Stomach (tissue), 8 donors: ENCODE measurements at regions not wholly inside any gene's neighbourhood (a gene's known extent, or its start where the extent isn't known, plus 50 kb on each side); places are given as distances from the start of the nearest gene placed in this dataset.

Experiments
- DNase-seq, 2 donors: peaks; one replicate each; pipeline versions ENCODE4 v3.0.0 to v3.0.0-alpha.2; 2013 to 2019
- H3K27ac ChIP-seq, 5 donors: fragments of 200-600 bp in 4 of 5; sonication (generic) in 4 of 5; one replicate each; pipeline ENCODE4 v1.5.1; 2013 to 2019; ENCODE audit warnings: mild to moderate bottlenecking in 1 of 5, moderate library complexity in 1 of 5
- H3K27me3 ChIP-seq, 3 donors: fragments of 200-600 bp; sonication (generic); one replicate each; pipeline ENCODE4 v1.5.1; 2017 to 2019; ENCODE audit warnings: mixed run types in 1 of 3
- H3K36me3 ChIP-seq, 4 donors: fragments of 200-600 bp; sonication (generic); 1 replicate in 3 of 4; 2 replicates in 1 of 4; pipeline ENCODE4 v1.5.1; 2016 to 2019
- H3K4me1 ChIP-seq, 4 donors: fragments of 200-600 bp; sonication (generic); one replicate each; pipeline ENCODE4 v1.5.1; 2016 to 2019
- H3K4me3 ChIP-seq, 4 donors: fragments of 200-600 bp; sonication (generic) in 3 of 4; one replicate each; pipeline ENCODE4 v1.5.1; 2016 to 2019; ENCODE audit warnings: mild to moderate bottlenecking in 1 of 4
- H3K9me3 ChIP-seq, 4 donors: fragments of 200-600 bp; sonication (generic); one replicate each; pipeline ENCODE4 v1.5.1; 2016 to 2019
- CTCF ChIP-seq, 7 experiments: fragments of 450-650 bp in 4 of 7; fragments of 200-600 bp in 3 of 7; sonication (generic) in 3 of 7; IDR thresholded peaks; one replicate each; pipeline ENCODE4 v1.5.1; 2016 to 2019; ENCODE audit warnings: antibody characterized with exemption in 7 of 7, control low read depth in 2 of 7, mild to moderate bottlenecking in 1 of 7
- EP300 ChIP-seq: sonication (generic); formaldehyde crosslinking; IDR thresholded peaks from one replicate; pipeline ENCODE4 v1.6.1; 2017; ENCODE audit warnings: antibody characterized with exemption
- POLR2A ChIP-seq, 4 donors: fragments of 450-650 bp; IDR thresholded peaks; one replicate each; pipeline ENCODE4 v1.6.1; 2016; ENCODE audit warnings: antibody characterized with exemption in 4 of 4, control low read depth in 2 of 4, mild to moderate bottlenecking in 1 of 4, moderate library complexity in 1 of 4
- POLR2AphosphoS5 ChIP-seq, 3 donors: sonication (generic); formaldehyde crosslinking; IDR thresholded peaks; one replicate each; pipeline ENCODE4 v1.6.1; 2016; ENCODE audit warnings: antibody characterized with exemption in 3 of 3
- WGBS, 5 donors: extraction: QIAGEN DNeasy Blood & Tissue Kit in 3 of 5; methylation state at CpG; one replicate each; pipeline versions ENCODE4 v1.1.5 to v1.1.7; 2013 to 2018; 5-methylcytosine and 5-hydroxymethylcytosine counted together
- intact Hi-C: fragments of 100-400 bp; cut with DNase I; formaldehyde crosslinking; loops from one replicate; pipeline ENCODE4 v1.15.1; 2023; ENCODE audit warnings: low total_unique reads
- donor health status: healthy with polysubstance abuse.
- donor health status: Bipolar disorder and iron deficiency.
- donor health status: healthy.

DNA sequence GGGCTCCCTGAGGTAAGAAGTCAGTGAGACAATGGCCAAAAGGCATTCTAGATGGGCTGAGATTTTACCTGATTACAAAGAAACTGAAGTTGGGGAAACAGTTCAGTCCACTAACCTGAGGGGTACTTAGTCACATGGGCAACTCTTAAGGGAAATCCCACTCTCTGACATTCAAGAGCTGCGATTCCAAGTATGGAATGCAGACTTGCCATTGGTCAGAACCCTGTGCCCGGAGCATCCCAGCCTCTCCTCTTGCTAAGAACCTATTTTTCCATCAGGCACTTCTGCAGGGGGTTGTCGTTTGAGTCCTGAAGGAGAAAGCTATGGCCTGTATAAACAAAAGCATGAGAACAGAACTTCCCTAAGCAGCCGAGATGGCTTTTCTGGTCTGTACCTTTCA lies 434.9 kb upstream of the DAB1 start:
- no peak for DNase-seq
- Histone ChIP-seq H3K4me3 (no peak overlapping the region), H3K27me3 (no peaks in the 10 kb centered on the region), H3K27ac (no peak overlapping the region), H3K4me1 (no peaks in the 10 kb centered on the region), H3K36me3 (no peaks in the 10 kb centered on the region), H3K9me3 (no peaks in the 10 kb centered on the region)
- no peak for TF ChIP-seq POLR2AphosphoS5 (IDR thresholded peaks at IDR 0.05)
- no peak for TF ChIP-seq EP300
- no peak for TF ChIP-seq POLR2A (IDR thresholded peaks at IDR 0.05)
- TF ChIP-seq CTCF (IDR thresholded peaks at IDR 0.05) = no peak
- 35 to 62% (median 44%) methylated on average over 4 of the region's 4 CpGs for WGBS, 5 donors
- intact Hi-C loops = no loop called here

- Histone ChIP-seq H3K9me3 (no peaks in the 10 kb centered on the region), H3K27ac (no peak overlapping the region), H3K27me3 (no peaks in the 10 kb centered on the region), H3K36me3 (no peaks in the 10 kb centered on the region), H3K4me1 (no peaks in the 10 kb centered on the region), H3K4me3 (no peak overlapping the region)
- 61 to 77% (median 67%) methylated on average over 1 of the region's 1 CpG for WGBS, 5 donors
- DNase-seq = no peak
- TF ChIP-seq CTCF (IDR thresholded peaks at IDR 0.05) (no peak), POLR2A (IDR thresholded peaks at IDR 0.05) (no peak), POLR2AphosphoS5 (IDR thresholded peaks at IDR 0.05) (no peak), EP300 (no peak)
- intact Hi-C loops = no loop called here
Observed at GRCh38 chr1:57857809-57858208, 433.9 kb upstream of the DAB1 start.

GRCh38 chr1:57854436-57854835 lies 430.6 kb upstream of the DAB1 start:
- H3K4me3 ChIP-seq = no peak overlapping the region
- no peaks in the 10 kb centered on the region for H3K4me1 ChIP-seq
- 52 to 68% (median 61%) methylated on average over 3 of the region's 3 CpGs for WGBS, 5 donors
- TF ChIP-seq EP300 = no peak
- TF ChIP-seq POLR2A (IDR thresholded peaks at IDR 0.05) = no peak
- TF ChIP-seq POLR2AphosphoS5 (IDR thresholded peaks at IDR 0.05) = no peak
- no peak for TF ChIP-seq CTCF (IDR thresholded peaks at IDR 0.05)
- intact Hi-C loops = no loop called here
- no peaks in the 10 kb centered on the region for H3K36me3 ChIP-seq
- no peaks in the 10 kb centered on the region for H3K9me3 ChIP-seq
- no peak overlapping the region for H3K27ac ChIP-seq
- DNase-seq = peak in 1 of 2 donors; percentile 62
- H3K27me3 ChIP-seq = no peaks in the 10 kb centered on the region

DNA sequence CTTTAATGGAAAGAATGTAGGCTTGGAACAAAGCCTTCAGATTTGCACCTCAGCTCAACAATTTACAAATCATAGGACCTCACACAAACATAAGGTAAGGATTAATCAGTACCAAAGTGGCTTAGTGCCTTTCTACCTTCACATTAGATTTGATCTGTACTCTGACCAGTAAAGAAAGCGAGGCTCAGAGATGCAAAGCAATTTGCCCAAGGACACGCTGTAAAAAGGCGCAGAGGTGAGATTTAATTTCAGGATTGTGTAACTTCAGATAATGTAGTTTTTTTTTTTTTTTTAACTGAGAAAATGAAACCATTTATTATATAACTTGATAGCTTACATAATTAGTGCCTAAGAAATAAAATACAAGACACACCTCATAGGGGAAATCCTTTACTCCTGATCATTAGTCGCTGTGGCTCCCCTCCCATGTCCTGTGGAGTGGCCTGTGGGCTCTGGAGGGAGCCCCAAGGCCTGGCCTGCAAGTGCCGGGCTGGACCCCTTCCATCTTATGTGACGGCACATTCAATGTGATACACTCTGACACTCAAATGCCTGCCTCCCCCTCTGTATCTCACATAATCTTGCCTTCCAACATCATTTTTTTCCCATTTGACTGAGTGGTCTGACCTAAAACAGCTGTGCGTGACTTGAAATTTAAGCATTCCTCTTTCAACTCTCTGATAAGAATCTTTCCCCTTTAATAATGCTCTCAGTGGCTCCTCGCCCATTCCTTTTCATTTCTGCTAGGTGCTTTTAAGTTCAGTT lies 426.5 kb upstream of the DAB1 start:
- Histone ChIP-seq H3K27ac (no peak overlapping the region), H3K36me3 (no peaks in the 10 kb centered on the region), H3K4me3 (no peak overlapping the region), H3K4me1 (no peaks in the 10 kb centered on the region), H3K9me3 (no peaks in the 10 kb centered on the region), H3K27me3 (no peaks in the 10 kb centered on the region)
- intact Hi-C loops = no loop called here
- no peak for TF ChIP-seq EP300
- TF ChIP-seq POLR2AphosphoS5 (IDR thresholded peaks at IDR 0.05) = no peak
- TF ChIP-seq CTCF (IDR thresholded peaks at IDR 0.05) = no peak
- TF ChIP-seq POLR2A (IDR thresholded peaks at IDR 0.05) = no peak
- 73 to 86% (median 79%) methylated on average over 8 of the region's 8 CpGs for WGBS, 5 donors
- no peak for DNase-seq
